HL-60 (cell line): ENCODE measurements at regions not wholly inside any gene's neighbourhood (a gene's known extent, or its start where the extent isn't known, plus 50 kb on each side); places are given as distances from the start of the nearest gene placed in this dataset.

ENCODE experiments used
- CTCF ChIP-seq: IDR thresholded peaks from one replicate; pipeline ENCODE4 v1.5.1; 2011; ENCODE audit warnings: low read length, control low read depth, inconsistent platforms; ENCODE audit not compliant: insufficient read depth
- GABPA ChIP-seq: IDR thresholded peaks from 2 replicates; pipeline ENCODE4 v1.6.1; 2012; ENCODE audit warnings: low read depth

- no peak for TF ChIP-seq CTCF
- no peak for TF ChIP-seq GABPA
Observed at GRCh38 chr7:52431082-52431815, 604.2 kb upstream of the POM121L12 start.
